ENCODE measurements at regions not wholly inside any gene's neighbourhood (a gene's known extent, or its start where the extent isn't known, plus 50 kb on each side); places are given as distances from the start of the nearest gene placed in this dataset.
"Not testable (repeated sequence)": the region's sequence is repeated elsewhere in the genome, so short reads cannot be mapped to it uniquely, and the experiment has no call there.

DNA sequence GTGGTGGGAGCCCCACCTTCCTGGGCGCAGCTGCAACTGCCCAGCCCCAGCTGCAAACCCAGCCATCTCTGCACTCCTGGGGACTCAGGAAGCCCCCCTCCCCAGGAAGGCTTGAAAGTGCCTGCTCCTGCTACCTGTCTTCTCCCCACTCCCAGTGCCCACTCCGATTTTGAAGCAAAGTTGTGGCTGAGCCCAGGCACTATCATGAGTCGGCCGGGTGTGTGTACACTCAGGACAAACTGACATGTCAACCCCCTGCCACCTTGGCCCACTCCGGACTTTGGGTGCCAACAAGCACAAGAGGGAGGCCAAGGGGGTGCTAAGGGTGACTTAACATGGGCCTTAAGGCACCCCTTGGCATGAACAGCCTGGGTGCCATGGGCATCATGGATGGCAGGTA lies 325.5 kb upstream of the PTGER4 start:
- DNase-seq (ENCODE audit: low read depth in 2 of 2): no peak

DNA sequence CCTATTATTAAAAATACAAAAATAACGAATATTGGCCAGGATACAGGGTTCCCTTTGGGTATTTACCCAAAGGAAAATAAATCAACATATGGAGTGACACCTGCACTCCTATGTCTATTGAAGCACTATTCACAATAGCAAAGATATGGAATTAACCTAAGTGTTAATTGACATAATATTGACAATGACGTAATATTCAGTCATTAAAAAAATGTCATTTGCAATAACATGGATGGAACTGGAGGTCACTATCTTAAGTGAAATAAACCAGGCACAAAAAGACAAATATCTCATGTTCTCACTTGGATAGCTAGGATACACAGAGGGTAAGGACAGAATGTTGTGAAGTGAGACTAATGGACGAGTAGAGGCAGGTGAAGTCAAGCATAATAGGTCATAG lies 326.3 kb upstream of the PTGER4 start:
- DNase-seq (ENCODE audit: low read depth in 2 of 2): no peak

- DNase-seq (ENCODE audit: low read depth in 2 of 2): no peak
Measured at GRCh38 chr5:40347981-40348725, 331.6 kb upstream of the PTGER4 start.

DNA sequence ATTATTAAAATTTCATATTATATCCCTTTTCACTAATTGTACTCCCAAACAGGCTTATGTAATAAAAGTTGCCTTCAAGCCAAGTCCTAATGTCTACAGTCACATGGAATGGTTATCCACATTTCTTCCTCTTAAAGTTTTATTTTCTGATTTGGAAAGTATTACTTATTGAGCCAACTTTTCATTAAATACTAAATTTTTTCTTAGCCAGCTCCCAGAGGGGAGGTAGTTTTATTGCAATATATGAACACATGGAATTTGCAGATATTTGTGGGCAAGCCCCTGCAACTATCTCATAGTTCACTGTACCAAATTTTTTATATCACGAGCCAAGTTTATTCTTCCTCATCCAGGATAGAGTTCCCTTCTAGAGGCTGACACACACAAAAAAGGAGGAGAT lies 332.8 kb upstream of the PTGER4 start:
- DNase-seq (ENCODE audit: low read depth in 2 of 2): no peak

DNA sequence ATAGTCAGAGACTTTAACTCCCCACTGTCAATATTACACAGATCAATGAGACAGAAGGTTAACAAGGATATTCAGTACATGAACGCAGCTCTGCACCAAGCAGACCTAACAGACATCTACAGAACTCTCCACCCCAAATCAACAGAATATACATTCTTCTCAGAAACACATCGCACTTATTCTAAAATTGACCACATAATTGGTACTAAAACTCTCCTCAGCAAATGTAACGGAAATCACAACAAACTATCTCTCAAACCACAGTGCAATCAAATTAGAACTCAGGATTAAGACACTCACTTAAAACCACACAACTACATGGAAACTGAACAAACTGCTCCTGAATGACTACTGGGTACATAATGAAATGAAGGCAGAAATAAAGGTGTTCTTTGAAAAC lies 341.3 kb upstream of the PTGER4 start:
- not testable (repeated sequence) for DNase-seq (ENCODE audit: low read depth in 2 of 2)

GRCh38 chr5:40334242-40334635 lies 345.5 kb upstream of the PTGER4 start:
- no peak for DNase-seq (ENCODE audit: low read depth in 2 of 2)

DNA sequence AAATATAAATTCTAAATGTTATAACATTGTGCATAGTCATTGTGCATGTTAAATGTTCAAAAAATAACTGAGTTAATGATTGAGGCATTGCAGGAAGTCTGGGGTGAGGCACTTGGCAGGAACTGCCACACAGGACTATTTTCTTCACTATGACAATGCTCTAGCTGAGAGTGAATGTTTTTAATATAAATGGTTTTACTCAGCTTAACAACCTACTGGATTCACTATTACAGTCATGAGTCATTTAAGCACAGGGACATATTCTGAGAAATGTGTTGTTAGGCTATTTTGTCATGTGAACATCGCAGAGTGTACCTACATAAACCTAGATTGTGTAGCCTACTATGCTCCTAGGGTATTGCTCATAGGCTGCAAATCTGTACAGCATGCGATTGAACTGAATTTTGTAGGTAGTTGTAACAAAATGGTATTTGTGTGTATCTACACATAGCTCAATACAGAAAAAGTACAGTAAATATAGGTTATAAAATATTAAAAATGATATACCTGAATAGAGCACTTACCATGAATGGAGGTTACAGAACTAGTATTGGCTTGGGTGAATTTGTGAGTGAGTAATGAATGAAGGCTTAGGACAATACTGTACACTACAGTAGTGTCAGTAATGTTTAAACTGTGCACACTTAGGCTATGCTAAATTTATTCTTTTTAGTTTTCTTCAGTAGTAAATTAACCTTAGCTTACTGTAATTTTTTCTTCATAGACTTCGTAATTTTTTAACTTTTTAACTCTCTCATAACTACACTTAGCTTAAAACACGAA lies 346.1 kb upstream of the PTGER4 start:
- no peak for DNase-seq (ENCODE audit: low read depth in 2 of 2)

DNA sequence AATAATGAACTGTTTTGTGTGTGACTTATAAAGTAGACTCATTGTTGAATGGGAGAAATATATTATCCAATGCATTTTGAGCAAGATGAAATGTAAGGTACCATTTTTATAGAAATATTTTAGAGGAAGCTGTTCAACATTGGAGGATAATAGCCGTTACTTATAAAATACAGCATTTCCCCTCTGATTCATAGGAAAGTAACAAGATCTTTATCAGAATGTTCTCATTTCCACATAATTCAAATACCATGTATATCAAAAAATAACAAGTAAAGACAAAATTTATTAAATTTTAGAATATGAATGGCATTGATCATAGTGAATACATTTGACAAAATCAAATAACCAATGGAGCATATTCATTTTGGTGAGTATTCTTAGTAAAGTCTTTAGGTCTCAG lies 346.7 kb upstream of the PTGER4 start:
- DNase-seq (ENCODE audit: low read depth in 2 of 2): no peak

- no peak for DNase-seq (ENCODE audit: low read depth in 2 of 2)
Measured at GRCh38 chr5:40331616-40332015, 348.1 kb upstream of the PTGER4 start.

DNA sequence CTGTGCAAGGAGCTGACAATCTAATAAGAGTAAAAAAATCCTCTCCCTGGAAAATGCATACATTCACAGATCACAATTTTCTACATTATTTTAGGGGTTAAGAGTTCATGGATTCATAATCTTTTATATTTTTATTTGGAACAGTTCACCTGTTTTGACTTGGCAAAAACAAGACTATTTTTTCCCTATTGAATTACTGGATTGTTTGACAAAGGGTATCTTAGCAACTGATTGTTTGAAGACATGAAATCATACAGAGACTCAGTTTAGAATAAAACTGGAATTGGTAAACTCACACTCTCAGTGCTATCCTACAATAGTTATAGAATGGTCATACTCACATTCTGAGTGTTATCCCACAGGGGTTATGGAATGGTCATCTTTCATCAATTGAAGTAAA lies 358.2 kb upstream of the PTGER4 start:
- no peak for DNase-seq (ENCODE audit: low read depth in 2 of 2)

DNA sequence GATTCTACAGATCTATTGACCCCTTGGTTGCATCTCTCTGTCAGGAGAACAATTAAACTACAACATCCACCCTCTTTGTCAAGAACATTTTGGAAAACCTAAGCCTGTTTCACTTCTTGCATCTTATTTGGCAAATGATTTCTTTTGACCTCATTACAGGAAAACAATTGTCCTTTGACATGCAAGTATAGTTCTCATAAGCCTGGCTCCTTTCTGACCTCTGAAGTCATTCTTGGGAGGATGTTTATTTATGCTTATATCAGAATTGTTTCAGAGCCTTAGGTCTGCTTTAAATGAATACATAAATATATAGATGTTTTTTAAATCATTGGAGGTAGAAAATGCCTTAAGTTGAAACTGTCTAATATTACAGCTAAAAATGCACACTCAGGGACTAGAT lies 361.3 kb upstream of the PTGER4 start:
- no peak for DNase-seq (ENCODE audit: low read depth in 2 of 2)

- DNase-seq (ENCODE audit: low read depth in 2 of 2): no peak
Measured at GRCh38 chr5:40317023-40317422, 362.7 kb upstream of the PTGER4 start.

- DNase-seq (ENCODE audit: low read depth in 2 of 2): no peak
Measured at GRCh38 chr5:40315126-40315525, 364.6 kb upstream of the PTGER4 start.

DNA sequence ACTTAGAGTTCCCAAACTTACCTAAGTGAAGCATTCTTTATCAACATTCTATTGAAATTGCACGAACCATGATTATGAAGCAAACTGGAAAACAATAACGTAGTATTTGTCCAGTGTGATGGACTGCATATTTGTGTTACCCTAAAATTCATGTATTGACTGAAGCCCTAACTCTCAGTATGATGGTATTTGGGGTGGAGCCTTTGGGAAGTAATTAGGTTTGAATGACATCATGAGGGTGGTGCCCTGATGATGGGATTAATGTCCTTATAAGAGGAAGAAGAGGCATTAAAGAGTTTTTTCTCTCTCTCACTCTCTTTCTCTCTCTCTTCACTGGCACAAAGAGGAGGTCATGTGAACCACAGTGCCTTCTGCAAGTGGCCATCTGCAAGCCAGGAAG lies 365.4 kb upstream of the PTGER4 start:
- DNase-seq (ENCODE audit: low read depth in 2 of 2): no peak

DNA sequence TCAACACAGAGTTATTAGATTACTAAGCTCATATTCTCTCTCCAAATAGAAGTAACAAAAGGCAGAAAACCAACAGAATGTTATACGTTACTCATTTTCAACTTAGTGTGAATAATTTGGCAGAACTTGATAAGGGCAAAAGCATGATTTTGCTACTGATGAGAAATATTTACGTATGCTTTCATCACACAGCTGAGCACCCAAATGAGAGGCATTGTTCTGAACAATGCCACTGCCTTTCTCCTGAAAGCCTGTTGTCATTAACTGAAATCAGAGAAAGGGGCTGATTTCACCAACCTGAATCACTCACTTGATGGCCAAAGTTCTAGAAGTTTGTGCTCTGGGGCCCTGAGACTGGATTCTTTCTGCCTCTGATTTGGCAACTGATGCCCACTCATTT lies 367.5 kb upstream of the PTGER4 start:
- no peak for DNase-seq (ENCODE audit: low read depth in 2 of 2)

DNA sequence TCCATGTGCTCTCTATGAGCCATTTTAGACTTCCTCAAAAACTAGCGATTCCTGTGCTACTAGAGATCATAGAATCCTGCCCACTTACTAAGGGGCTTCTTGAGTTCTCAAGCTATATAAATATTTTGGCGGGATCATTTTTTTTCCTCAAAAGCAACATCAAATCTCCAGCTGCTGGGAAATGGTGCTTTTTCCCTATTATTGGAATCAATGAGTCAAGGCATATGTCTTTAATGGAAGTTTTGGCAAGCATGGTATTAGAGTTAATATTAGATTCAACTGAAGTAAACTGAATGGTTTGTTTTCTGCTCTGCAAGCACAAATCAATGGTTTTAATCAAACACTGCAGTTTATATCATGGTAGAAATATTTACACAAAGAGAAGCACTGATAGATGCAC lies 369.9 kb upstream of the PTGER4 start:
- DNase-seq (ENCODE audit: low read depth in 2 of 2): no peak

DNA sequence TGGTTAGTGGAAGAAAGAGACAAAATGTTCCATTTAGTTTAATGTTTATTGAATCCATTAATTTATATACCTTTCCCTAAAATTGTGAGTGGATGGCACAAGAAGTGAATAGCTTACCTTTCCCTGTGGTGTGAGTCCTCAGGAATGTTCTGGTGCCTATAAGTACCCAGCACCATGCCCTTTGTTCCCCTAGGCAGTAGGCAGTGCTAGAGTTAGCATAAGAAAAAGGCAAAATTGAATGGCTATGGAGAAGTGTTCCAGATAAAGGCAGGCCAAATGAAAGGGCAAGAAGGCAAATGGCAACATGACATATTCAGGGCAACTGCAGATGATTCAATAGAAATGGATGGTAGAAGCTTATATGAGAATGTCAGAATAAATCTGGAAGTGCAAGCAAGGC lies 370.8 kb upstream of the PTGER4 start:
- no peak for DNase-seq (ENCODE audit: low read depth in 2 of 2)

DNA sequence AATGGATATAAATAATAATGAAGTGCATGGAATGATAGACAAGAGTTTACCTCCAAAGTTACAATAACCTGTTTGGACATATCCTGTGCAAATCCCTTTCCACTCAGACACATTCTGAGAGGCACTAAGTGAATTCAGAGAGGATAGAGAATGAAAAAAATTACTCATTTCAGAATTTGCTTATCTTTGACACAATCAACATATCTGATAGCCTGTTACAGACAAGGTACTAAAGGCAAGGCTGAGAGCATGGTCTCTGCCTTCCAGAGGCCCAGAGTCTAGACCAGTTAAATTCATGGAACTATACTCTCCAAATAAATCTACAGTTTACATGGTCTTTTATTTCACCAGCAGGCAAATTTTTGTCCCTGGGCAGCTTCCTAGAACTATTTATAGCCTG lies 371.8 kb upstream of the PTGER4 start:
- DNase-seq (ENCODE audit: low read depth in 2 of 2): no peak

DNA sequence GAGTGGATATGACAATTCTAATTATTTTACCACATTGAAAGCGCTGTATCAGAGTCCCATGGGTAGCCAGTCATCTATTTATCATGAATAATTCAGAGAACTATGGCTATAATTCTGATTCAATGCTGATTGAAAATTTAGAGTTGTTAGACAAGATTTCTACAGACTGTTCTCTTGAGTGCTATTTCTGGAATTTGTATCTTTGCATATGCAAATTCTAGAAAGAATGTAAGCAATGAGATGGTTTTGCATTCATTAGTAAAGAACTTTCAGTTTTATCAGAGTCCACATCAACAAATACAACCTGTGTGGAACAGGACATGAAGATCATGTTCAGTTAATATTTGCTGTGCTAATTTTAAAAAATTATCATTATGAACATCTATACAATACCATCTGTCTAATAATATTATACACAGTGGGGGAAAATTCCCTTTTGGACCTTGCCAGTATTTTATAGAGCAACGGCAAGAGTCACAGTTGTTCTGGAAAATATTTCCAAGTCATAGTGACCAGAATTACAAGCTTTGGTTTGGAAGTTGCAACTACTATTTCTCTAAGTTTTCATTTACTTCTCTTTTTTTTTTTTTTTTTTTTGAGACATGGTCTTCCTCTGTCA lies 372.7 kb upstream of the PTGER4 start:
- no peak for DNase-seq (ENCODE audit: low read depth in 2 of 2)

- no peak for DNase-seq (ENCODE audit: low read depth in 2 of 2)
Measured at GRCh38 chr5:40292006-40292405, 387.7 kb upstream of the PTGER4 start.

- DNase-seq (ENCODE audit: low read depth in 2 of 2): no peak
Measured at GRCh38 chr5:40291338-40291737, 388.4 kb upstream of the PTGER4 start.

DNA sequence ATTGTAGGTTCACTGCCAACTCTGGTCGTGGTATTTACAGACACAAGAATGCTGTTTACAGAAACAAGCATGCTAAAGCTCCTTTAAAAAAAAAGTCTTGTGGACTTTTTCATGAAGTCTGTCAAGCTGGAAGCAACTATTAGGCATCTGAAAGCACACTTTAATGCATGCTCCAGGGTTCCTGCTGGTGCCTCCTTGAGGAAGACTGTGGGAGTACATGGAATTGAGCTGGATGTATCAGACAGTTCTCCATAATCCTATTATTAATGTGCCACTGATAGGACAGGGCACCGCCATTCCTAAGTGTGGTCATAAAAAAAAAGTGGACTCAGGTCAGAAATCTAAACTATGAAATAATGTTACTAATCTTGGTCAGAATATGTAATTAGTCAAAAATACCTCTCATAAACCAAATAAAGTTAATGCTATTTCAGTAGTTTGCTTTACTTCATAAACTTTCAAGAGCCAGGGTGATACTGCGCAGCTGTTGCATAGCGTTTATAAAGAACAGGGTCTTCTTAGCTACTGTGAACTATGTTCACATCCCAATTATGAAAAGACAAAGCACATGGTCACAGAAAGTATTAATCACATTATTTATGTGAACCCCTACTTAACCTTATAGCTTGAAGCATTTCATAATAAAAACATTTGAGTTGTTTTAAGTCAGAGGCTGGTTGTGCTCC lies 390.8 kb upstream of the PTGER4 start:
- no peak for DNase-seq (ENCODE audit: low read depth in 2 of 2)
